HG03025 (cell line): ENCODE measurements at regions not wholly inside any gene's neighbourhood (a gene's known extent, or its start where the extent isn't known, plus 50 kb on each side); places are given as distances from the start of the nearest gene placed in this dataset.
"Not testable (repeated sequence)": the region's sequence is repeated elsewhere in the genome, so short reads cannot be mapped to it uniquely, and the experiment has no call there.

Source experiments
- ATAC-seq: cut with Tn5 transposase; IDR thresholded peaks from one replicate; pipeline ENCODE4 v1.9.1; 2021; ENCODE audit warnings: mild to moderate bottlenecking, moderate library complexity; ENCODE audit not compliant: unreplicated experiment, low FRiP score

- ATAC-seq, result no peak
Observed at GRCh38 chr1:96220651-96221050, 500.9 kb upstream of the PTBP2 start.

GRCh38 chr1:96222701-96223100 lies 498.9 kb upstream of the PTBP2 start:
- no peak for ATAC-seq

GRCh38 chr1:96224229-96224628 lies 497.4 kb upstream of the PTBP2 start:
- ATAC-seq, result not testable (repeated sequence)

- no peak for ATAC-seq
Observed at GRCh38 chr1:96233422-96233821, 488.2 kb upstream of the PTBP2 start.

- no peak for ATAC-seq
Observed at GRCh38 chr1:96234299-96234698, 487.3 kb upstream of the PTBP2 start.

- ATAC-seq, result no peak
Observed at GRCh38 chr1:96236156-96236739, 485.3 kb upstream of the PTBP2 start.

GRCh38 chr1:96238426-96238825 lies 483.2 kb upstream of the PTBP2 start:
- no peak for ATAC-seq

GRCh38 chr1:96240438-96240837 lies 481.1 kb upstream of the PTBP2 start:
- no peak for ATAC-seq

- no peak for ATAC-seq
Observed at GRCh38 chr1:96253246-96254035, 468.1 kb upstream of the PTBP2 start.

GRCh38 chr1:96256130-96256790 lies 465.3 kb upstream of the PTBP2 start:
- no peak for ATAC-seq

GRCh38 chr1:96259399-96259798 lies 462.2 kb upstream of the PTBP2 start:
- ATAC-seq, result no peak

GRCh38 chr1:96281491-96281890 lies 440.1 kb upstream of the PTBP2 start:
- no peak for ATAC-seq

- ATAC-seq, result no peak
Observed at GRCh38 chr1:96290033-96290432, 431.6 kb upstream of the PTBP2 start.

- no peak for ATAC-seq
Observed at GRCh38 chr1:96290801-96291200, 430.8 kb upstream of the PTBP2 start.

GRCh38 chr1:96291468-96291867 lies 430.1 kb upstream of the PTBP2 start:
- no peak for ATAC-seq

GRCh38 chr1:96292141-96292540 lies 429.4 kb upstream of the PTBP2 start:
- no peak for ATAC-seq

- no peak for ATAC-seq
Observed at GRCh38 chr1:96296991-96297390, 424.6 kb upstream of the PTBP2 start.

- ATAC-seq, result no peak
Observed at GRCh38 chr1:96306809-96307560, 414.6 kb upstream of the PTBP2 start.

- no peak for ATAC-seq
Observed at GRCh38 chr1:96308314-96308713, 413.3 kb upstream of the PTBP2 start.

- ATAC-seq, result no peak
Observed at GRCh38 chr1:96309783-96310182, 411.8 kb upstream of the PTBP2 start.

GRCh38 chr1:96313216-96313615 lies 408.4 kb upstream of the PTBP2 start:
- ATAC-seq, result no peak
